HCT116 (cell line): ENCODE measurements at regions not wholly inside any gene's neighbourhood (a gene's known extent, or its start where the extent isn't known, plus 50 kb on each side); places are given as distances from the start of the nearest gene placed in this dataset.

Source experiments
- ATAC-seq: fragments of 200-7000 bp; cut with Tn5 transposase; 2 replicates; pipeline ENCODE4 v1.9.1; 2020; ENCODE audit warnings: mild to moderate bottlenecking, moderate library complexity
- BruUV-seq: library from RNA; stranded (reverse); fragments of 400-500 nt; replicated peaks from 2 replicates; lab custom pipeline; 2021; lab: Mats Ljungman, UMichigan
- CTCF ChIA-PET: fragments of 300-600 bp; sonication (Branson Sonifier 250); formaldehyde crosslinking; loops from one replicate; lab custom pipeline; 2021; ENCODE audit warnings: antibody characterized with exemption; lab: Charles Lee
- POLR2A ChIA-PET: fragments of 300-600, 350-600 bp; sonication (Branson Sonifier 250); formaldehyde crosslinking; loops from one replicate; lab custom pipeline; 2021; ENCODE audit warnings: antibody characterized with exemption; lab: Charles Lee
- RAD21 ChIA-PET, 2 experiments: fragments of 300-600 bp; sonication (Branson Sonifier 250); formaldehyde crosslinking; loops; one replicate each; lab custom pipeline; 2023; ENCODE audit warnings: low total read pairs in 2 of 2; ENCODE audit not compliant: uncharacterized antibody in 2 of 2, unreplicated experiment in 2 of 2, low non-redundant PET in 1 of 2; lab: Charles Lee
- DNase-seq: peaks from one replicate; pipeline ENCODE4 v3.0.0-alpha.2; 2010; ENCODE audit warnings: low read depth, low spot score
- H2AFZ ChIP-seq: fragments of 200-600 bp; shearing (Covaris generic), sonication (generic); 2 replicates; pipeline ENCODE4 v1.6.1; 2017; ENCODE audit warnings: low read depth, mixed run types, mixed read lengths, antibody characterized with exemption, low read length; ENCODE audit not compliant: poor library complexity, severe bottlenecking
- H3K27ac ChIP-seq: 2 replicates; pipeline ENCODE4 v1.5.1; 2012; ENCODE audit warnings: low read depth, low read length
- H3K27me3 ChIP-seq: fragments of 200-600 bp; sonication (generic); 2 replicates; pipeline ENCODE4 v1.6.1; 2016; ENCODE audit warnings: mixed run types, low read length, mixed read lengths; ENCODE audit not compliant: insufficient read depth
- H3K36me3 ChIP-seq, 2 experiments: fragments of 200-500 bp in 1 of 2; fragments of 200-600 bp in 1 of 2; sonication (Bioruptor generic) in 1 of 2; sonication (generic) in 1 of 2; 2 replicates each; pipeline versions ENCODE4 v1.5.1 to v1.6.1; 2014 to 2016; ENCODE audit warnings: low read length in 2 of 2, inconsistent platforms in 1 of 2, mixed read lengths in 1 of 2, mixed run types in 1 of 2; ENCODE audit not compliant: insufficient read depth in 2 of 2, control insufficient read depth in 1 of 2
- H3K4me1 ChIP-seq, 2 experiments: fragments of 200-600 bp in 1 of 2; sonication (generic) in 1 of 2; 2 replicates each; pipeline versions ENCODE4 v1.5.1 to v1.6.1; 2012 to 2017; ENCODE audit warnings: low read length in 2 of 2, inconsistent platforms in 1 of 2, mild to moderate bottlenecking in 1 of 2, mixed read lengths in 1 of 2, mixed run types in 1 of 2, moderate library complexity in 1 of 2; ENCODE audit not compliant: insufficient read depth in 2 of 2, control insufficient read depth in 1 of 2
- H3K4me2 ChIP-seq: fragments of 200-600 bp; sonication (generic); 2 replicates; pipeline ENCODE4 v1.6.1; 2017; ENCODE audit warnings: mixed run types, low read length, mixed read lengths
- H3K4me3 ChIP-seq, 2 experiments: fragments of 200-600 bp in 1 of 2; sonication (generic) in 1 of 2; replicated peaks in 1 of 2; 2 replicates each; pipeline ENCODE4 v1.5.1; 2011 to 2016; ENCODE audit warnings: low read length in 2 of 2, control low read depth in 1 of 2, low read depth in 1 of 2, mild to moderate bottlenecking in 1 of 2, mixed read lengths in 1 of 2, mixed run types in 1 of 2
- H3K79me2 ChIP-seq: fragments of 200-600 bp; sonication (generic); 2 replicates; pipeline ENCODE4 v1.6.1; 2017; ENCODE audit warnings: mild to moderate bottlenecking, mixed run types, low read length, moderate library complexity, mixed read lengths; ENCODE audit not compliant: insufficient read depth
- H3K9ac ChIP-seq: fragments of 200-600 bp; sonication (generic); 2 replicates; pipeline ENCODE4 v1.6.1; 2016; ENCODE audit warnings: low read length, mixed read lengths
- H3K9me2 ChIP-seq: fragments of 200-600 bp; sonication (generic), shearing (Covaris generic); 2 replicates; pipeline ENCODE4 v1.6.1; 2017; ENCODE audit warnings: mixed run types, mild to moderate bottlenecking, moderate library complexity; ENCODE audit not compliant: insufficient read depth
- H3K9me3 ChIP-seq, 2 experiments: fragments of 200-500 bp in 1 of 2; fragments of 200-600 bp in 1 of 2; sonication (Bioruptor generic) in 1 of 2; sonication (generic) in 1 of 2; 2 replicates each; pipeline ENCODE4 v1.6.1; 2014 to 2017; ENCODE audit warnings: low read length in 2 of 2, mixed read lengths in 2 of 2, inconsistent platforms in 1 of 2, low read depth in 1 of 2, mild to moderate bottlenecking in 1 of 2, mixed run types in 1 of 2, moderate library complexity in 1 of 2; ENCODE audit not compliant: control insufficient read depth in 1 of 2, insufficient read depth in 1 of 2
- H4K20me1 ChIP-seq: fragments of 200-600 bp; sonication (generic), shearing (Covaris generic); 2 replicates; pipeline ENCODE4 v1.6.1; 2017; ENCODE audit warnings: mixed run types, mild to moderate bottlenecking, moderate library complexity; ENCODE audit not compliant: insufficient read depth
- ATF3 ChIP-seq: IDR thresholded peaks from 2 replicates; pipeline ENCODE4 v1.6.1; 2012
- CBX3 ChIP-seq: IDR thresholded peaks from 2 replicates; pipeline ENCODE4 v1.6.1; 2012; ENCODE audit warnings: low read depth
- CEBPB ChIP-seq: IDR thresholded peaks from 2 replicates; pipeline ENCODE4 v1.6.1; 2012; ENCODE audit warnings: low read depth
- CTCF ChIP-seq, 3 experiments: fragments of 200-600 bp in 1 of 3; sonication (generic) in 1 of 3; IDR thresholded peaks in 2 of 3; conservative IDR thresholded peaks in 1 of 3; 2 replicates each; pipeline ENCODE4 v1.5.1; 2012 to 2017; ENCODE audit warnings: low read depth in 2 of 3, low read length in 2 of 3, antibody characterized with exemption in 1 of 3, borderline replicate concordance in 1 of 3, control low read depth in 1 of 3, mild to moderate bottlenecking in 1 of 3, mixed read lengths in 1 of 3, mixed run types in 1 of 3, moderate library complexity in 1 of 3; ENCODE audit not compliant: insufficient read depth in 1 of 3
- EGR1 ChIP-seq: IDR thresholded peaks from 2 replicates; pipeline ENCODE4 v1.6.1; 2012; ENCODE audit warnings: low read depth
- MAX ChIP-seq: IDR thresholded peaks from 2 replicates; pipeline ENCODE4 v1.6.1; 2012
- POLR2AphosphoS5 ChIP-seq: IDR thresholded peaks from 2 replicates; pipeline ENCODE4 v1.6.1; 2011; ENCODE audit warnings: mild to moderate bottlenecking, low read depth, low read length, moderate library complexity
- RAD21 ChIP-seq: IDR thresholded peaks from 2 replicates; pipeline ENCODE4 v1.6.1; 2012; ENCODE audit warnings: low read depth, mild to moderate bottlenecking
- REST ChIP-seq: IDR thresholded peaks from 2 replicates; pipeline ENCODE4 v1.6.1; 2012; ENCODE audit warnings: low read depth
- SIN3A ChIP-seq: IDR thresholded peaks from 2 replicates; pipeline ENCODE4 v1.6.1; 2012; ENCODE audit warnings: low read depth
- SRF ChIP-seq: IDR thresholded peaks from 2 replicates; pipeline ENCODE4 v1.6.1; 2012; ENCODE audit warnings: low read depth
- TCF7L2 ChIP-seq: IDR thresholded peaks from 2 replicates; pipeline ENCODE4 v1.7.0; 2011; ENCODE audit warnings: borderline replicate concordance, inconsistent platforms; ENCODE audit not compliant: insufficient read depth, insufficient read length; ENCODE audit errors: extremely low read depth
- YY1 ChIP-seq: IDR thresholded peaks from 2 replicates; pipeline ENCODE4 v1.6.1; 2011; ENCODE audit warnings: low read length, low read depth, moderate library complexity, mild to moderate bottlenecking; ENCODE audit not compliant: insufficient replicate concordance; ENCODE audit errors: extremely low read depth
- ZBTB33 ChIP-seq: IDR thresholded peaks from 2 replicates; pipeline ENCODE4 v1.6.1; 2011; ENCODE audit warnings: mild to moderate bottlenecking, low read length, moderate library complexity; ENCODE audit not compliant: insufficient replicate concordance; ENCODE audit errors: extremely low read depth
- ZFX ChIP-seq: fragments of 450-650 bp; IDR thresholded peaks from 2 replicates; pipeline ENCODE4 v1.6.1; 2017
- ZNF274 ChIP-seq: fragments of 200-500 bp; sonication (Bioruptor generic); IDR thresholded peaks from 2 replicates; pipeline ENCODE4 v1.6.1; 2014; ENCODE audit warnings: mild to moderate bottlenecking, low read depth, low read length, inconsistent platforms
- intact Hi-C: fragments of 100-400 bp; cut with micrococcal nuclease; formaldehyde crosslinking; loops from 2 replicates; pipeline ENCODE4 v1.10.0; 2022

- RAD21 ChIA-PET, result no interaction called here
- Histone ChIP-seq H3K36me3 (peaks cover 0 to 27% of the 10 kb centered on the region in 2 experiments; a peak in 2 of 4 replicates), H3K9me3 (peaks cover 5 to 17% of the 10 kb centered on the region in 2 experiments; a peak in 2 of 4 replicates), H3K9ac (peak overlapping the region; percentile 47), H3K27me3 (no peaks in the 10 kb centered on the region), H3K4me1 (peaks cover 36 to 70% of the 10 kb centered on the region in 2 experiments), H3K4me3 (no peak overlapping the region), H2AFZ (no peak overlapping the region), H3K79me2 (peaks cover 60% of the 10 kb centered on the region), H3K4me2 (0 out of 2 replicates have a peak overlapping the region, but pooled peaks have one; percentile 5), H4K20me1 (no peaks in the 10 kb centered on the region), H3K27ac (peak overlapping the region; percentile 98), H3K9me2 (no peaks in the 10 kb centered on the region)
- TF ChIP-seq EGR1 (no peak), CEBPB (no peak), CTCF (IDR thresholded peaks at IDR 0.05 in 2 of 3, conservative IDR thresholded peaks at IDR 0.05 in 1 of 3; ENCODE audit: borderline replicate concordance in 1 of 3, insufficient read depth in 1 of 3, low read depth in 2 of 3, low read length in 2 of 3) (no peak), REST (no peak), ZBTB33 (no peak), TCF7L2 (no peak), SRF (no peak), MAX (no peak), ZFX (no peak), CBX3 (no peak), SIN3A (no peak), YY1 (no peak), RAD21 (no peak), ZNF274 (no peak), ATF3 (no peak), POLR2AphosphoS5 (no peak)
- POLR2A ChIA-PET, result no interaction called here
- no peak for DNase-seq
- no TSS peak for BruUV-seq
- CTCF ChIA-PET, result no interaction called here
- no peak for ATAC-seq
- intact Hi-C loops, result no loop called here
Measured at GRCh38 chr2:226643946-226644282, 155.7 kb downstream of the IRS1 start.
